Mesenteric fat pad (tissue), 1 donor: ENCODE measurements at regions not wholly inside any gene's neighbourhood (a gene's known extent, or its start where the extent isn't known, plus 50 kb on each side); places are given as distances from the start of the nearest gene placed in this dataset.
"Not testable (repeated sequence)": the region's sequence is repeated elsewhere in the genome, so short reads cannot be mapped to it uniquely, and the experiment has no call there.

ENCODE experiments used
- DNase-seq: peaks from one replicate; pipeline ENCODE4 v3.0.0-alpha.2; 2020; ENCODE audit warnings: low spot score
- donor health status: DM: yes; HTN: yes; CAD: no.

GRCh38 chr5:104001136-104001535, 438.5 kb upstream of the NUDT12 start:
- no peak for DNase-seq

- DNase-seq: no peak
These were observed 430.4 kb upstream of the NUDT12 start for GRCh38 chr5:103993031-103993430.

GRCh38 chr5:103990064-103990463, 427.5 kb upstream of the NUDT12 start:
- DNase-seq: no peak

- no peak for DNase-seq
These were observed 419.0 kb upstream of the NUDT12 start for GRCh38 chr5:103981592-103981991.

- DNase-seq: no peak
These were observed 411.1 kb upstream of the NUDT12 start for GRCh38 chr5:103973669-103974068.

- DNase-seq: not testable (repeated sequence)
These were observed 403.7 kb upstream of the NUDT12 start for GRCh38 chr5:103966295-103966694.

GRCh38 chr5:103962023-103962422, 399.4 kb upstream of the NUDT12 start:
- DNase-seq: no peak

- DNase-seq: no peak
These were observed 391.2 kb upstream of the NUDT12 start for GRCh38 chr5:103953601-103954382.

- no peak for DNase-seq
These were observed 389.2 kb upstream of the NUDT12 start for GRCh38 chr5:103951776-103952175.

- DNase-seq: no peak
These were observed 380.6 kb upstream of the NUDT12 start for GRCh38 chr5:103943230-103943629.

GRCh38 chr5:103942587-103943186, 380.1 kb upstream of the NUDT12 start:
- DNase-seq: no peak

- no peak for DNase-seq
These were observed 379.0 kb upstream of the NUDT12 start for GRCh38 chr5:103941596-103941995.

GRCh38 chr5:103938146-103938695, 375.6 kb upstream of the NUDT12 start:
- no peak for DNase-seq

GRCh38 chr5:103929338-103930013, 366.9 kb upstream of the NUDT12 start:
- DNase-seq: no peak

- DNase-seq: no peak
These were observed 365.1 kb upstream of the NUDT12 start for GRCh38 chr5:103927739-103928138.

GRCh38 chr5:103923616-103924168, 361.1 kb upstream of the NUDT12 start:
- DNase-seq: no peak

GRCh38 chr5:103919506-103919905, 356.9 kb upstream of the NUDT12 start:
- DNase-seq: no peak

- no peak for DNase-seq
These were observed 356.2 kb upstream of the NUDT12 start for GRCh38 chr5:103918668-103919367.

- no peak for DNase-seq
These were observed 352.5 kb upstream of the NUDT12 start for GRCh38 chr5:103915081-103915480.

- DNase-seq: no peak
These were observed 348.2 kb upstream of the NUDT12 start for GRCh38 chr5:103910786-103911185.

GRCh38 chr5:103910011-103910410, 347.4 kb upstream of the NUDT12 start:
- no peak for DNase-seq
